ENCODE measurements at regions not wholly inside any gene's neighbourhood (a gene's known extent, or its start where the extent isn't known, plus 50 kb on each side); places are given as distances from the start of the nearest gene placed in this dataset.

GRCh38 chr1:59005491-59006288, 221.8 kb upstream of the JUN start:
- DNase-seq (ENCODE audit: low read depth), result no peak

GRCh38 chr1:59006289-59006658, 222.4 kb upstream of the JUN start:
- no peak for DNase-seq (ENCODE audit: low read depth)

GRCh38 chr1:59006932-59007331, 223.1 kb upstream of the JUN start:
- DNase-seq (ENCODE audit: low read depth), result no peak

GRCh38 chr1:59007429-59007819, 223.6 kb upstream of the JUN start:
- no peak for DNase-seq (ENCODE audit: low read depth)

- DNase-seq (ENCODE audit: low read depth), result no peak
Measured at GRCh38 chr1:59007820-59008598, 224.2 kb upstream of the JUN start.

GRCh38 chr1:59008599-59009347, 224.9 kb upstream of the JUN start:
- no peak for DNase-seq (ENCODE audit: low read depth)

- no peak for DNase-seq (ENCODE audit: low read depth)
Measured at GRCh38 chr1:59011663-59012062, 227.8 kb upstream of the JUN start.

GRCh38 chr1:59012378-59012777, 228.5 kb upstream of the JUN start:
- no peak for DNase-seq (ENCODE audit: low read depth)

GRCh38 chr1:59013276-59013927, 229.6 kb upstream of the JUN start:
- DNase-seq (ENCODE audit: low read depth), result no peak

- no peak for DNase-seq (ENCODE audit: low read depth)
Measured at GRCh38 chr1:59013928-59014279, 230.1 kb upstream of the JUN start.

GRCh38 chr1:59014827-59015226, 231.0 kb upstream of the JUN start:
- no peak for DNase-seq (ENCODE audit: low read depth)

- DNase-seq (ENCODE audit: low read depth), result no peak
Measured at GRCh38 chr1:59015708-59016107, 231.9 kb upstream of the JUN start.

GRCh38 chr1:59016390-59016789, 232.5 kb upstream of the JUN start:
- DNase-seq (ENCODE audit: low read depth), result no peak

- DNase-seq (ENCODE audit: low read depth), result no peak
Measured at GRCh38 chr1:59017501-59018231, 233.8 kb upstream of the JUN start.

- no peak for DNase-seq (ENCODE audit: low read depth)
Measured at GRCh38 chr1:59018446-59018845, 234.6 kb upstream of the JUN start.

- DNase-seq (ENCODE audit: low read depth), result no peak
Measured at GRCh38 chr1:59018860-59019259, 235.0 kb upstream of the JUN start.

- peak; percentile 8 for DNase-seq (ENCODE audit: low read depth)
Measured at GRCh38 chr1:59020151-59020997, 236.5 kb upstream of the JUN start.

GRCh38 chr1:59022199-59022598, 238.4 kb upstream of the JUN start:
- no peak for DNase-seq (ENCODE audit: low read depth)

GRCh38 chr1:59022799-59023198, 239.0 kb upstream of the JUN start:
- DNase-seq (ENCODE audit: low read depth), result no peak

- no peak for DNase-seq (ENCODE audit: low read depth)
Measured at GRCh38 chr1:59025201-59025600, 241.4 kb upstream of the JUN start.

Measured in stimulated activated CD8-positive, alpha-beta memory T cell treated with anti-CD3 and anti-CD28 coated beads, Interleukin-15, amount 100 ng/mL, for 1 hour (primary cell).